ENCODE measurements at regions not wholly inside any gene's neighbourhood (a gene's known extent, or its start where the extent isn't known, plus 50 kb on each side); places are given as distances from the start of the nearest gene placed in this dataset.

- H3K36me3 ChIP-seq (ENCODE audit: control insufficient read depth, insufficient read depth, low read length), result no peaks in the 10 kb centered on the region
- no peak for DNase-seq (ENCODE audit: low read depth)
- TF ChIP-seq CTCF (IDR thresholded peaks at IDR 0.05; ENCODE audit: insufficient read depth, low read length, poor library complexity, severe bottlenecking), result no peak
- H3K4me3 ChIP-seq (ENCODE audit: low read depth, low read length), result no peak overlapping the region
- H3K27me3 ChIP-seq (ENCODE audit: control insufficient read depth, insufficient read depth, low read length), result no peaks in the 10 kb centered on the region
Measured at GRCh38 chrX:116657071-116657470, 194.3 kb upstream of the CT83 start.

GRCh38 chrX:116628464-116628863, 165.7 kb upstream of the CT83 start:
- Histone ChIP-seq H3K36me3 (ENCODE audit: control insufficient read depth, insufficient read depth, low read length) (no peaks in the 10 kb centered on the region), H3K27me3 (ENCODE audit: control insufficient read depth, insufficient read depth, low read length) (no peaks in the 10 kb centered on the region), H3K4me3 (ENCODE audit: low read depth, low read length) (no peak overlapping the region)
- DNase-seq (ENCODE audit: low read depth), result no peak
- no peak for TF ChIP-seq CTCF (IDR thresholded peaks at IDR 0.05; ENCODE audit: insufficient read depth, low read length, poor library complexity, severe bottlenecking)

- no peak for DNase-seq (ENCODE audit: low read depth)
- no peaks in the 10 kb centered on the region for H3K27me3 ChIP-seq (ENCODE audit: control insufficient read depth, insufficient read depth, low read length)
- no peak overlapping the region for H3K4me3 ChIP-seq (ENCODE audit: low read depth, low read length)
- no peaks in the 10 kb centered on the region for H3K36me3 ChIP-seq (ENCODE audit: control insufficient read depth, insufficient read depth, low read length)
- no peak for TF ChIP-seq CTCF (IDR thresholded peaks at IDR 0.05; ENCODE audit: insufficient read depth, low read length, poor library complexity, severe bottlenecking)
Measured at GRCh38 chrX:116618546-116618945, 155.8 kb upstream of the CT83 start.

GRCh38 chrX:116607776-116608175, 145.0 kb upstream of the CT83 start:
- no peak for DNase-seq (ENCODE audit: low read depth)
- H3K4me3 ChIP-seq (ENCODE audit: low read depth, low read length), result no peak overlapping the region
- TF ChIP-seq CTCF (IDR thresholded peaks at IDR 0.05; ENCODE audit: insufficient read depth, low read length, poor library complexity, severe bottlenecking), result no peak
- no peaks in the 10 kb centered on the region for H3K27me3 ChIP-seq (ENCODE audit: control insufficient read depth, insufficient read depth, low read length)
- no peaks in the 10 kb centered on the region for H3K36me3 ChIP-seq (ENCODE audit: control insufficient read depth, insufficient read depth, low read length)

GRCh38 chrX:116605576-116605975, 142.8 kb upstream of the CT83 start:
- no peaks in the 10 kb centered on the region for H3K27me3 ChIP-seq (ENCODE audit: control insufficient read depth, insufficient read depth, low read length)
- H3K36me3 ChIP-seq (ENCODE audit: control insufficient read depth, insufficient read depth, low read length), result no peaks in the 10 kb centered on the region
- no peak for DNase-seq (ENCODE audit: low read depth)
- TF ChIP-seq CTCF (IDR thresholded peaks at IDR 0.05; ENCODE audit: insufficient read depth, low read length, poor library complexity, severe bottlenecking), result no peak
- H3K4me3 ChIP-seq (ENCODE audit: low read depth, low read length), result no peak overlapping the region

- no peaks in the 10 kb centered on the region for H3K27me3 ChIP-seq (ENCODE audit: control insufficient read depth, insufficient read depth, low read length)
- TF ChIP-seq CTCF (IDR thresholded peaks at IDR 0.05; ENCODE audit: insufficient read depth, low read length, poor library complexity, severe bottlenecking), result no peak
- no peak for DNase-seq (ENCODE audit: low read depth)
Measured at GRCh38 chrX:116596010-116596409, 133.2 kb upstream of the CT83 start.

More at GRCh38 chrX:116596010-116596409, 133.2 kb upstream of the CT83 start:
- no peak overlapping the region for H3K4me3 ChIP-seq (ENCODE audit: low read depth, low read length)
- no peaks in the 10 kb centered on the region for H3K36me3 ChIP-seq (ENCODE audit: control insufficient read depth, insufficient read depth, low read length)
